H1 (cell line): ENCODE measurements at regions not wholly inside any gene's neighbourhood (a gene's known extent, or its start where the extent isn't known, plus 50 kb on each side); places are given as distances from the start of the nearest gene placed in this dataset.

ENCODE experiments used
- ASH2L ChIP-seq: fragments of 200-600, 300-600 bp; sonication (generic); IDR thresholded peaks from one replicate; pipeline ENCODE4 v1.7.1; 2017; ENCODE audit warnings: low read length
- BACH1 ChIP-seq: IDR thresholded peaks from 2 replicates; pipeline ENCODE4 v1.6.1; 2012; ENCODE audit warnings: low read length, improper control_type of control experiment
- CHD1 ChIP-seq: IDR thresholded peaks from 2 replicates; pipeline ENCODE4 v1.6.1; 2012; ENCODE audit warnings: low read depth, low read length, improper control_type of control experiment
- E2F6 ChIP-seq: IDR thresholded peaks from 2 replicates; pipeline ENCODE4 v1.6.1; 2012; ENCODE audit warnings: inconsistent platforms
- EGR1 ChIP-seq: IDR thresholded peaks from 2 replicates; pipeline ENCODE4 v1.6.1; 2011; ENCODE audit warnings: low read depth, low read length, borderline replicate concordance
- EZH2 ChIP-seq: fragments of 200-600 bp; sonication (generic); IDR thresholded peaks from 2 replicates; pipeline ENCODE4 v1.7.1; 2012; ENCODE audit warnings: low read depth, mild to moderate bottlenecking, moderate library complexity, low read length, inconsistent platforms; ENCODE audit not compliant: severe bottlenecking
- HDAC6 ChIP-seq: IDR thresholded peaks from one replicate; pipeline ENCODE4 v1.7.1; 2012; ENCODE audit warnings: low read depth, mild to moderate bottlenecking, inconsistent platforms, low read length, moderate library complexity
- KDM5A ChIP-seq: fragments of 200-600 bp; IDR thresholded peaks from 2 replicates; pipeline ENCODE4 v1.7.1; 2012; ENCODE audit warnings: mild to moderate bottlenecking, low read length, inconsistent platforms, mixed read lengths
- RBBP5 ChIP-seq: IDR thresholded peaks from 2 replicates; pipeline ENCODE4 v1.7.1; 2012; ENCODE audit warnings: low read depth, mild to moderate bottlenecking, inconsistent platforms, low read length, moderate library complexity, borderline replicate concordance
- SIX5 ChIP-seq: IDR thresholded peaks from 2 replicates; pipeline ENCODE4 v1.6.1; 2011; ENCODE audit warnings: mild to moderate bottlenecking, low read depth, low read length

GRCh38 chr15:67892559-67893377 lies 52.9 kb upstream of the RNU6-1 start (continued):
- TF ChIP-seq E2F6 (no peak), KDM5A (no peak), BACH1 (no peak), EZH2 (no peak), CHD1 (no peak), SIX5 (no peak), RBBP5 (no peak), ASH2L (no peak), HDAC6 (no peak), EGR1 (no peak)
